ENCODE measurements at regions not wholly inside any gene's neighbourhood (a gene's known extent, or its start where the extent isn't known, plus 50 kb on each side); places are given as distances from the start of the nearest gene placed in this dataset.

- TF ChIP-seq TAF1 (IDR thresholded peaks at IDR 0.05; ENCODE audit: low read depth, low read length) (no peak), POLR2AphosphoS5 (IDR thresholded peaks at IDR 0.05; ENCODE audit: low read depth, low read length) (no peak), POLR2A (IDR thresholded peaks at IDR 0.05; ENCODE audit: low read depth, low read length) (no peak)
Observed at GRCh38 chr3:23127196-23127595, 75.9 kb upstream of the UBE2E2 start.

All from GM12891 (cell line).